22Rv1 (cell line): ENCODE measurements at regions not wholly inside any gene's neighbourhood (a gene's known extent, or its start where the extent isn't known, plus 50 kb on each side); places are given as distances from the start of the nearest gene placed in this dataset.

Experiments
- ZFX ChIP-seq: fragments of 450-650 bp; IDR thresholded peaks from 2 replicates; pipeline ENCODE4 v1.6.1; 2017; ENCODE audit warnings: antibody characterized with exemption, borderline replicate concordance
- TF ChIP-seq, protein P1 (sequence below): fragments of 450-650 bp; IDR thresholded peaks from 2 replicates; pipeline ENCODE4 v1.5.1; 2017; ENCODE audit warnings: mild to moderate bottlenecking

DNA sequence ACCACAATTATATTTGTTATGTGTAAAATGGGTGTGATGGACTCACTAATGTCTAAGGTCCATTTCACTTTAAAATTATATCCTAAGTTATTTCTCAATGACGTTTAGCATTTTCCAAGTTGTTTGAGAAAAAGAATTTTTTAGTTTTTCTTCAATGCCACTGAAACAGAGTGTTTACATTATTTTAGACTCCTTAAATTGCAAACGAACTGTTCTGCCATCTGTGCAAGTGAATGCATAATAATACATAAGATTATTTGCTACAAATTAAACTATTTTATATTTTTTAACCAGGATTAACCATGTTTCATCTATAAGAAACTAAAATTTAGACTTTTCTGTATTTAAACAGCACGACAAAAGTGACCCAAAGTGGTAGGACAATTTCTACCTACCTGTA is 425.4 kb downstream of the NDFIP2 start:
- TF ChIP-seq, protein P1, sequence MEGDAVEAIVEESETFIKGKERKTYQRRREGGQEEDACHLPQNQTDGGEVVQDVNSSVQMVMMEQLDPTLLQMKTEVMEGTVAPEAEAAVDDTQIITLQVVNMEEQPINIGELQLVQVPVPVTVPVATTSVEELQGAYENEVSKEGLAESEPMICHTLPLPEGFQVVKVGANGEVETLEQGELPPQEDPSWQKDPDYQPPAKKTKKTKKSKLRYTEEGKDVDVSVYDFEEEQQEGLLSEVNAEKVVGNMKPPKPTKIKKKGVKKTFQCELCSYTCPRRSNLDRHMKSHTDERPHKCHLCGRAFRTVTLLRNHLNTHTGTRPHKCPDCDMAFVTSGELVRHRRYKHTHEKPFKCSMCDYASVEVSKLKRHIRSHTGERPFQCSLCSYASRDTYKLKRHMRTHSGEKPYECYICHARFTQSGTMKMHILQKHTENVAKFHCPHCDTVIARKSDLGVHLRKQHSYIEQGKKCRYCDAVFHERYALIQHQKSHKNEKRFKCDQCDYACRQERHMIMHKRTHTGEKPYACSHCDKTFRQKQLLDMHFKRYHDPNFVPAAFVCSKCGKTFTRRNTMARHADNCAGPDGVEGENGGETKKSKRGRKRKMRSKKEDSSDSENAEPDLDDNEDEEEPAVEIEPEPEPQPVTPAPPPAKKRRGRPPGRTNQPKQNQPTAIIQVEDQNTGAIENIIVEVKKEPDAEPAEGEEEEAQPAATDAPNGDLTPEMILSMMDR: no peak
- no peak for TF ChIP-seq ZFX
